Ishikawa (cell line): ENCODE measurements at regions not wholly inside any gene's neighbourhood (a gene's known extent, or its start where the extent isn't known, plus 50 kb on each side); places are given as distances from the start of the nearest gene placed in this dataset.

Experiments used
- CEBPB ChIP-seq: IDR thresholded peaks from 2 replicates; pipeline ENCODE4 v1.6.1; 2012
- CREB1 ChIP-seq: IDR thresholded peaks from 2 replicates; pipeline ENCODE4 v1.6.1; 2012; ENCODE audit warnings: low read depth
- EGR1 ChIP-seq: IDR thresholded peaks from 2 replicates; pipeline ENCODE4 v1.6.1; 2012
- EP300 ChIP-seq: IDR thresholded peaks from 2 replicates; pipeline ENCODE4 v1.6.1; 2012; ENCODE audit warnings: borderline replicate concordance
- FOXM1 ChIP-seq: IDR thresholded peaks from 2 replicates; pipeline ENCODE4 v1.6.1; 2012; ENCODE audit warnings: low read depth, borderline replicate concordance
- NFIC ChIP-seq: IDR thresholded peaks from 2 replicates; pipeline ENCODE4 v1.6.1; 2012
- RAD21 ChIP-seq: IDR thresholded peaks from 2 replicates; pipeline ENCODE4 v1.6.1; 2012; ENCODE audit warnings: low read depth
- TAF1 ChIP-seq: IDR thresholded peaks from 2 replicates; pipeline ENCODE4 v1.6.1; 2012; ENCODE audit warnings: low read depth, mild to moderate bottlenecking
- TCF12 ChIP-seq: IDR thresholded peaks from 2 replicates; pipeline ENCODE4 v1.6.1; 2012; ENCODE audit warnings: low read depth
- TEAD4 ChIP-seq: IDR thresholded peaks from 2 replicates; pipeline ENCODE4 v1.6.1; 2012
- YY1 ChIP-seq: IDR thresholded peaks from 2 replicates; pipeline ENCODE4 v1.6.1; 2012; ENCODE audit warnings: low read depth
- ZBTB7A ChIP-seq: IDR thresholded peaks from 2 replicates; pipeline ENCODE4 v1.6.1; 2012; ENCODE audit warnings: low read depth
- TF ChIP-seq, protein P1 (sequence below): IDR thresholded peaks from 2 replicates; pipeline ENCODE4 v1.6.1; 2012
- TF ChIP-seq, protein P2 (sequence below): IDR thresholded peaks from 2 replicates; pipeline ENCODE4 v1.6.1; 2012
- TF ChIP-seq, protein P3 (sequence below): IDR thresholded peaks from 2 replicates; pipeline ENCODE4 v1.6.1; 2012; ENCODE audit warnings: low read depth, mild to moderate bottlenecking

DNA sequence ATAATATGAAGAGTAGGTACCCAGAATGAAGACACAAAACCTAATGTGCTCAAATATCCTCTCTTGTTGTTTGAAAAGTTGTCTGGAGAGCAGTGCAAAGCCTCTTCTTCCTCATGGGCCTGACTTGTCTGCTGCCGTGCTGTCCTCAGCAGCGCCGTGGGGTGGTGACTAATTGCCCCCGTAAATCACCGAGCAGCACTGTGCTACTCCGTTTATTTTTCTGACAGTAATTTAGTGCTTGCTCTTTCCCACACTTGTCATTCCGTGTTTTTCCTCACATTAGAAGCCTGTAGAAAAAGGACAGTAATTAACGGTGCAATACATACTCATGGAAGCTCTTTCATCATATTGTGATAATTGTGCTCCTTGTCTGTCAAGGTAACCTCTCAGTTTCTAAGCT is 114.8 kb upstream of the BARHL2 start:
- TF ChIP-seq RAD21 (no peak), TAF1 (no peak), CEBPB (no peak), EGR1 (no peak), ZBTB7A (no peak), TCF12 (no peak)

DNA sequence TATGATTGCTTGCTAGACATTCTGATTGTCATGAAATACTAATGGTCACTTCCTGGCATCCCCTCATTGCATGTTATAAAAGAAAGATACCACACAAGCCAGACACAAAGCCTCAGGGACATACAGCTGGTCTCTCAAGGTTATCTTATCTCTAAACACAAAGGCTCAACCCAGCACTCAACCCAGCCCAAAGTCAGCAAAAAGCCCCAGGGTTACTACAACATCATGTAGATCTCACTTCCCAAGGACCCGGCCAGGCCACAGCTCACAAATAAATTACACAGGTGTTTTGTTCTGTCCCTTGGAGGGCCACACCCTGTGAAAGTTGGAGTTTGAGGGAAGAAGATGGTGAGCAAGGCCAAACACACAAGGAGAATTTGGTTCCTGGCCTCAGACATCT is 109.7 kb upstream of the BARHL2 start:
- no peak for TF ChIP-seq YY1
- no peak for TF ChIP-seq TAF1
- no peak for TF ChIP-seq RAD21
- TF ChIP-seq EP300 = no peak
- no peak for TF ChIP-seq FOXM1
- TF ChIP-seq CREB1 = no peak
- TF ChIP-seq TEAD4 = no peak
- TF ChIP-seq, protein P1, sequence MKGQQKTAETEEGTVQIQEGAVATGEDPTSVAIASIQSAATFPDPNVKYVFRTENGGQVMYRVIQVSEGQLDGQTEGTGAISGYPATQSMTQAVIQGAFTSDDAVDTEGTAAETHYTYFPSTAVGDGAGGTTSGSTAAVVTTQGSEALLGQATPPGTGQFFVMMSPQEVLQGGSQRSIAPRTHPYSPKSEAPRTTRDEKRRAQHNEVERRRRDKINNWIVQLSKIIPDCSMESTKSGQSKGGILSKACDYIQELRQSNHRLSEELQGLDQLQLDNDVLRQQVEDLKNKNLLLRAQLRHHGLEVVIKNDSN = no peak
- TF ChIP-seq, protein P2, sequence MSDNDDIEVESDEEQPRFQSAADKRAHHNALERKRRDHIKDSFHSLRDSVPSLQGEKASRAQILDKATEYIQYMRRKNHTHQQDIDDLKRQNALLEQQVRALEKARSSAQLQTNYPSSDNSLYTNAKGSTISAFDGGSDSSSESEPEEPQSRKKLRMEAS = no peak
- no peak for TF ChIP-seq ZBTB7A
- no peak for TF ChIP-seq TCF12
- TF ChIP-seq NFIC = no peak

DNA sequence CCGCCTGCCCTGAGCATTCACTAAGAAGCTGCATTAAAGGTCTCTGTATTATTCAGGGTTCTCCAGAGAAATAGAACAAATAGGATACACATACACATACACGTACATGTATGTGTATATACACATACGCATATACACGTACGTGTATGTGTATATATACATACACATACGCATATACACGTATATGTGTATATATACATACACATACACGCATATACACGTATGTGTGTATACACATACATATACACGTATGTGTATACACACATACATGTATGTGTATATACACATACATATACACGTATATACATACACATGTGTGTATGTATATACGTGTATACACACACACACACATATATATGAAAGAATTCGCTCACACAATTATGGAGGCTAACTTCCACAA is 108.9 kb upstream of the BARHL2 start:
- TF ChIP-seq CEBPB (no peak), EGR1 (no peak), FOXM1 (no peak), CREB1 (no peak)

DNA sequence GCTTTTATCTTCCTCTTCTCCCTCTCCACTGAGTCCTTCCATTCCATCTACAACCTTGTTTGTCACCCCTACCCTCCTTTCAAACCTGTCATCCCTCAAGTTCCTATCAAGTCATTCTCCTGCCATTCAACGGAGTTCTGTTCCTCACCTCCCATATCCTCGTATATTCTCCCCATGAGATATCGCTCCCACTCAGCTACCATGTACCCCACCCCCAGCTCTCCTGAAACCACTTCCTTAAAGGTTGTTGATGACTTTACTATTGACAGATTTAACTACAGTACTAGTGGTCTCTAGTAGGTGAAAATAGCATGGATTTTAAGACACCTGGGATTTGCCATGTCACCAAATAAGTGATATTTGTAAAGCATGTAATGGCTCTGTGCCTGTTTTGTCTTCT is 107.4 kb upstream of the BARHL2 start:
- TF ChIP-seq TAF1 (no peak), CREB1 (no peak), CEBPB (no peak), YY1 (no peak), NFIC (no peak), RAD21 (no peak), EP300 (no peak), EGR1 (no peak), ZBTB7A (no peak), TCF12 (no peak), TEAD4 (no peak), FOXM1 (no peak)
- TF ChIP-seq, protein P2 = no peak
- TF ChIP-seq, protein P3, sequence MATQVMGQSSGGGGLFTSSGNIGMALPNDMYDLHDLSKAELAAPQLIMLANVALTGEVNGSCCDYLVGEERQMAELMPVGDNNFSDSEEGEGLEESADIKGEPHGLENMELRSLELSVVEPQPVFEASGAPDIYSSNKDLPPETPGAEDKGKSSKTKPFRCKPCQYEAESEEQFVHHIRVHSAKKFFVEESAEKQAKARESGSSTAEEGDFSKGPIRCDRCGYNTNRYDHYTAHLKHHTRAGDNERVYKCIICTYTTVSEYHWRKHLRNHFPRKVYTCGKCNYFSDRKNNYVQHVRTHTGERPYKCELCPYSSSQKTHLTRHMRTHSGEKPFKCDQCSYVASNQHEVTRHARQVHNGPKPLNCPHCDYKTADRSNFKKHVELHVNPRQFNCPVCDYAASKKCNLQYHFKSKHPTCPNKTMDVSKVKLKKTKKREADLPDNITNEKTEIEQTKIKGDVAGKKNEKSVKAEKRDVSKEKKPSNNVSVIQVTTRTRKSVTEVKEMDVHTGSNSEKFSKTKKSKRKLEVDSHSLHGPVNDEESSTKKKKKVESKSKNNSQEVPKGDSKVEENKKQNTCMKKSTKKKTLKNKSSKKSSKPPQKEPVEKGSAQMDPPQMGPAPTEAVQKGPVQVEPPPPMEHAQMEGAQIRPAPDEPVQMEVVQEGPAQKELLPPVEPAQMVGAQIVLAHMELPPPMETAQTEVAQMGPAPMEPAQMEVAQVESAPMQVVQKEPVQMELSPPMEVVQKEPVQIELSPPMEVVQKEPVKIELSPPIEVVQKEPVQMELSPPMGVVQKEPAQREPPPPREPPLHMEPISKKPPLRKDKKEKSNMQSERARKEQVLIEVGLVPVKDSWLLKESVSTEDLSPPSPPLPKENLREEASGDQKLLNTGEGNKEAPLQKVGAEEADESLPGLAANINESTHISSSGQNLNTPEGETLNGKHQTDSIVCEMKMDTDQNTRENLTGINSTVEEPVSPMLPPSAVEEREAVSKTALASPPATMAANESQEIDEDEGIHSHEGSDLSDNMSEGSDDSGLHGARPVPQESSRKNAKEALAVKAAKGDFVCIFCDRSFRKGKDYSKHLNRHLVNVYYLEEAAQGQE = no peak
- TF ChIP-seq, protein P1 = no peak

DNA sequence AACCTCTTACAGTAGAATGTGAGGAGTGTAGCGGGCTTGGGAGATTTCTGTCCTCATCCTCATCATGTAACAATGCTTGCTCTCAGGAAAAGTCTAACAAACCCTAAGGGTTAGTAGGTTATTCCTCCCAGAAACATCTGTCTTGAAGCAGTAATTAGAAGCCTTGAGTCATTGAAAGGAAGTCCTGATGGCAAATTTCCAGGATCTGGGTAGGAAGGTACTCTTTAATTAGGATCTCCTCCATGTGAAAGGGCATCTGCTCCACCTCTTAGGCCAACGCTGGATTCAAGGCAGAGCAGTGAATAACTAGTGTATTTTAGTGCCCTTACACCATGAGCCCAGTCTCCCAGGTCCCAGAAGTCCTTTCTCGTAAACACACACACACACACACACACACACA is 106.6 kb upstream of the BARHL2 start:
- TF ChIP-seq RAD21 = no peak
- TF ChIP-seq ZBTB7A = no peak
- TF ChIP-seq TCF12 = no peak
- TF ChIP-seq CREB1 = no peak
- no peak for TF ChIP-seq EGR1
- TF ChIP-seq TEAD4 = no peak
- TF ChIP-seq TAF1 = no peak

DNA sequence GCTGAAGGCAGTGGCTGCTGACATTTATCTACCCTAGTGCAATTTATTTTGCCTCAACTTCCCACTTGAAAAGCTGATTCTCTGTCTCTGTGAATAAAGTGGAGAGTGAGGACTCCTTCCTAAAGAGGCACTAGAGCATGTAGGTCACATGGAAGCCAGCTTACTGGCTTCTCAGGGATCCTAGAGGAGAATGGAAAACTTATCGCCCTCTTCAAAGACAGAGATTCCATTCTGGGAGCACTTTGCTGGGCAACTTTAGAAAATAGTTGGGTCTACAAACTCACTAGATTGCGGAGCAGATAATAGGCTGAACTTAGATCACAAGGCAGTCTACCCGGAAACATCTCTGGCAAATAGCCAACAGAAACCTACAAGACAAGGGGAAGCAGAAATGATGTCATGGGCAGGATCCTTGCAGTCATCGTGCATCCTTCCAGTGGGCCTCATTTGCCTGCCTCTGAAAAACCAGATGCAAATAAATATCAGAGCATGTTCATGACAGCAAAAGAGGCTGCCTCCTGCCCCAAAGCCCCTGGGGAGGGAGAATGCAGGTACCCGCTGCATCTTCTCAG is 104.8 kb upstream of the BARHL2 start:
- TF ChIP-seq TAF1 (no peak), TEAD4 (no peak), NFIC (no peak), RAD21 (no peak), YY1 (no peak), EP300 (no peak), CEBPB (no peak), TCF12 (no peak), CREB1 (no peak)
- TF ChIP-seq, protein P3 = no peak
- TF ChIP-seq, protein P1 = no peak
